Central memory CD4-positive, alpha-beta T cell (primary cell): ENCODE measurements at regions not wholly inside any gene's neighbourhood (a gene's known extent, or its start where the extent isn't known, plus 50 kb on each side); places are given as distances from the start of the nearest gene placed in this dataset.
"Not testable (repeated sequence)": the region's sequence is repeated elsewhere in the genome, so short reads cannot be mapped to it uniquely, and the experiment has no call there.

Experiments
- DNase-seq: peaks from one replicate; pipeline ENCODE4 v3.0.0; 2022

GRCh38 chr13:31385540-31385939 lies 185.8 kb downstream of the B3GLCT start:
- DNase-seq: no peak

GRCh38 chr13:31394506-31394905 lies 194.7 kb downstream of the B3GLCT start:
- no peak for DNase-seq

GRCh38 chr13:31395090-31395489 lies 195.3 kb downstream of the B3GLCT start:
- DNase-seq: no peak

- DNase-seq: no peak
Measured at GRCh38 chr13:31399690-31400089, 199.9 kb downstream of the B3GLCT start.

GRCh38 chr13:31403711-31404110 lies 203.9 kb downstream of the B3GLCT start:
- DNase-seq: not testable (repeated sequence)

GRCh38 chr13:31408927-31409326 lies 209.2 kb downstream of the B3GLCT start:
- DNase-seq: no peak

GRCh38 chr13:31409678-31410356 lies 210.0 kb downstream of the B3GLCT start:
- no peak for DNase-seq

- DNase-seq: no peak
Measured at GRCh38 chr13:31413516-31413915, 213.7 kb downstream of the B3GLCT start.

- DNase-seq: no peak
Measured at GRCh38 chr13:31416066-31416465, 216.3 kb downstream of the B3GLCT start.

GRCh38 chr13:31418186-31418585 lies 218.4 kb downstream of the B3GLCT start:
- DNase-seq: no peak

- no peak for DNase-seq
Measured at GRCh38 chr13:31421756-31422155, 222.0 kb downstream of the B3GLCT start.

- peak; percentile 29 for DNase-seq
Measured at GRCh38 chr13:31424130-31424729, 224.5 kb downstream of the B3GLCT start.

GRCh38 chr13:31426395-31426794 lies 226.6 kb downstream of the B3GLCT start:
- no peak for DNase-seq

- no peak for DNase-seq
Measured at GRCh38 chr13:31427151-31428100, 227.7 kb downstream of the B3GLCT start.

GRCh38 chr13:31431722-31432137 lies 232.0 kb downstream of the B3GLCT start:
- peak; percentile 13 for DNase-seq

- no peak for DNase-seq
Measured at GRCh38 chr13:31433207-31433606, 233.4 kb downstream of the B3GLCT start.

GRCh38 chr13:31433746-31434145 lies 234.0 kb downstream of the B3GLCT start:
- DNase-seq: no peak

- DNase-seq: no peak
Measured at GRCh38 chr13:31434613-31435012, 234.8 kb downstream of the B3GLCT start.

GRCh38 chr13:31435536-31435935 lies 235.8 kb downstream of the B3GLCT start:
- no peak for DNase-seq

GRCh38 chr13:31436478-31436877 lies 236.7 kb downstream of the B3GLCT start:
- no peak for DNase-seq

- no peak for DNase-seq
Measured at GRCh38 chr13:31437975-31438374, 238.2 kb downstream of the B3GLCT start.

- DNase-seq: no peak
Measured at GRCh38 chr13:31440132-31440531, 240.4 kb downstream of the B3GLCT start.

- no peak for DNase-seq
Measured at GRCh38 chr13:31441800-31442510, 242.2 kb downstream of the B3GLCT start.
